Activated T-cell treated with anti-CD3 and anti-CD28 coated beads, Interleukin-2, amount 50 U/mL, for 72 hours (primary cell): ENCODE measurements at regions not wholly inside any gene's neighbourhood (a gene's known extent, or its start where the extent isn't known, plus 50 kb on each side); places are given as distances from the start of the nearest gene placed in this dataset.

Experiments used
- ATAC-seq, 2 donors: fragments of 150-1000 bp; cut with Tn5 transposase; replicated peaks in 1 of 2; 2 replicates each; pipeline ENCODE4 v1.10.0; 2021; ENCODE audit warnings: moderate library complexity in 2 of 2, mild to moderate bottlenecking in 1 of 2
- DNase-seq, 2 donors: peaks; one replicate each; pipeline ENCODE4 v3.0.0; 2021 to 2022; ENCODE audit warnings: mixed read lengths in 1 of 2
- H3K27ac Mint-ChIP-seq: one replicate; pipeline ENCODE4 v1.8.0; 2022; ENCODE audit warnings: mild to moderate bottlenecking, moderate library complexity, mixed read lengths
- H3K27me3 Mint-ChIP-seq: one replicate; pipeline ENCODE4 v1.8.0; 2022; ENCODE audit warnings: low read depth, mixed read lengths
- H3K36me3 Mint-ChIP-seq, 2 donors: one replicate each; pipeline ENCODE4 v1.8.0; 2022; ENCODE audit warnings: mixed read lengths in 2 of 2, mild to moderate bottlenecking in 1 of 2; ENCODE audit not compliant: insufficient read depth in 2 of 2
- H3K4me1 Mint-ChIP-seq: one replicate; pipeline ENCODE4 v1.8.0; 2022; ENCODE audit warnings: low read depth, mixed read lengths
- H3K4me3 Mint-ChIP-seq, 2 donors: one replicate each; pipeline ENCODE4 v1.8.0; 2022; ENCODE audit warnings: mild to moderate bottlenecking in 2 of 2, mixed read lengths in 2 of 2, moderate library complexity in 2 of 2
- H3K9me3 Mint-ChIP-seq, 2 donors: one replicate each; pipeline ENCODE4 v1.8.0; 2022; ENCODE audit warnings: mixed read lengths in 2 of 2

GRCh38 chr3:30184091-30184810, 422.1 kb upstream of the TGFBR2 start:
- no peak overlapping the region for H3K27ac Mint-ChIP-seq
- no peaks in the 10 kb centered on the region for H3K36me3 Mint-ChIP-seq
- no peaks in the 10 kb centered on the region for H3K4me1 Mint-ChIP-seq
- H3K4me3 Mint-ChIP-seq = no peak overlapping the region
- no peak for ATAC-seq
- H3K27me3 Mint-ChIP-seq = no peaks in the 10 kb centered on the region
- no peaks in the 10 kb centered on the region for H3K9me3 Mint-ChIP-seq
- DNase-seq = no peak

- H3K36me3 Mint-ChIP-seq = no peaks in the 10 kb centered on the region
- H3K27me3 Mint-ChIP-seq = no peaks in the 10 kb centered on the region
- no peak for DNase-seq
- no peaks in the 10 kb centered on the region for H3K9me3 Mint-ChIP-seq
- H3K27ac Mint-ChIP-seq = no peak overlapping the region
- no peaks in the 10 kb centered on the region for H3K4me1 Mint-ChIP-seq
- no peak overlapping the region for H3K4me3 Mint-ChIP-seq
- ATAC-seq = no peak
Measured at GRCh38 chr3:30185872-30186271, 420.5 kb upstream of the TGFBR2 start.

GRCh38 chr3:30186741-30187219, 419.6 kb upstream of the TGFBR2 start:
- Mint-ChIP-seq H3K4me1 (no peaks in the 10 kb centered on the region), H3K9me3 (no peaks in the 10 kb centered on the region), H3K4me3 (no peak overlapping the region), H3K27me3 (no peaks in the 10 kb centered on the region), H3K27ac (no peak overlapping the region), H3K36me3 (no peaks in the 10 kb centered on the region)
- ATAC-seq (no peak), DNase-seq (no peak)

- H3K4me1 Mint-ChIP-seq = no peaks in the 10 kb centered on the region
- H3K4me3 Mint-ChIP-seq = no peak overlapping the region
- ATAC-seq (no peak), DNase-seq (no peak)
- H3K9me3 Mint-ChIP-seq = no peaks in the 10 kb centered on the region
- no peaks in the 10 kb centered on the region for H3K27me3 Mint-ChIP-seq
- H3K27ac Mint-ChIP-seq = no peak overlapping the region
- no peaks in the 10 kb centered on the region for H3K36me3 Mint-ChIP-seq
Measured at GRCh38 chr3:30187366-30187765, 419.0 kb upstream of the TGFBR2 start.

- Mint-ChIP-seq H3K27me3 (no peaks in the 10 kb centered on the region), H3K4me1 (no peaks in the 10 kb centered on the region), H3K27ac (no peak overlapping the region), H3K9me3 (no peaks in the 10 kb centered on the region), H3K36me3 (no peaks in the 10 kb centered on the region), H3K4me3 (no peak overlapping the region)
- no peak for ATAC-seq
- no peak for DNase-seq
Measured at GRCh38 chr3:30188713-30189112, 417.7 kb upstream of the TGFBR2 start.

GRCh38 chr3:30189900-30190299, 416.5 kb upstream of the TGFBR2 start:
- Mint-ChIP-seq H3K9me3 (no peaks in the 10 kb centered on the region), H3K4me3 (no peak overlapping the region), H3K27ac (no peak overlapping the region), H3K36me3 (no peaks in the 10 kb centered on the region), H3K4me1 (no peaks in the 10 kb centered on the region), H3K27me3 (no peaks in the 10 kb centered on the region)
- ATAC-seq (no peak), DNase-seq (no peak)

- H3K27me3 Mint-ChIP-seq = no peaks in the 10 kb centered on the region
- no peaks in the 10 kb centered on the region for H3K36me3 Mint-ChIP-seq
- no peaks in the 10 kb centered on the region for H3K9me3 Mint-ChIP-seq
- H3K27ac Mint-ChIP-seq = no peak overlapping the region
- H3K4me1 Mint-ChIP-seq = no peaks in the 10 kb centered on the region
- H3K4me3 Mint-ChIP-seq = no peak overlapping the region
- no peak for ATAC-seq
- DNase-seq = no peak
Measured at GRCh38 chr3:30193625-30194044, 412.8 kb upstream of the TGFBR2 start.

- Mint-ChIP-seq H3K36me3 (no peaks in the 10 kb centered on the region), H3K9me3 (no peaks in the 10 kb centered on the region), H3K27me3 (no peaks in the 10 kb centered on the region), H3K27ac (no peak overlapping the region), H3K4me3 (no peak overlapping the region), H3K4me1 (peaks cover 7% of the 10 kb centered on the region)
- ATAC-seq (no peak), DNase-seq (no peak)
Measured at GRCh38 chr3:30195352-30195751, 411.0 kb upstream of the TGFBR2 start.

GRCh38 chr3:30198162-30198561, 408.2 kb upstream of the TGFBR2 start:
- Mint-ChIP-seq H3K4me3 (no peak overlapping the region), H3K9me3 (peaks cover 0 to 2% of the 10 kb centered on the region in 2 donors), H3K27me3 (no peaks in the 10 kb centered on the region), H3K27ac (no peak overlapping the region), H3K4me1 (peaks cover 7% of the 10 kb centered on the region), H3K36me3 (no peaks in the 10 kb centered on the region)
- ATAC-seq (no peak), DNase-seq (no peak)

- Mint-ChIP-seq H3K27me3 (no peaks in the 10 kb centered on the region), H3K36me3 (no peaks in the 10 kb centered on the region), H3K9me3 (peaks cover 0 to 2% of the 10 kb centered on the region in 2 donors), H3K4me1 (peaks cover 7% of the 10 kb centered on the region), H3K27ac (no peak overlapping the region), H3K4me3 (no peak overlapping the region)
- peak in 1 of 2 donors; percentile 50 for ATAC-seq
- peak; percentile 65 to 66 for DNase-seq
Measured at GRCh38 chr3:30199096-30199759, 407.2 kb upstream of the TGFBR2 start.

- Mint-ChIP-seq H3K4me3 (no peak overlapping the region), H3K27me3 (no peaks in the 10 kb centered on the region), H3K36me3 (no peaks in the 10 kb centered on the region), H3K9me3 (peaks cover 0 to 2% of the 10 kb centered on the region in 2 donors), H3K4me1 (peaks cover 7% of the 10 kb centered on the region), H3K27ac (no peak overlapping the region)
- DNase-seq (no peak), ATAC-seq (no peak)
Measured at GRCh38 chr3:30199855-30200254, 406.5 kb upstream of the TGFBR2 start.

- no peak overlapping the region for H3K4me3 Mint-ChIP-seq
- DNase-seq (no peak), ATAC-seq (no peak)
- H3K9me3 Mint-ChIP-seq = peaks cover 0 to 2% of the 10 kb centered on the region in 2 donors
- H3K36me3 Mint-ChIP-seq = no peaks in the 10 kb centered on the region
- peaks cover 14% of the 10 kb centered on the region for H3K4me1 Mint-ChIP-seq
- no peaks in the 10 kb centered on the region for H3K27me3 Mint-ChIP-seq
- no peak overlapping the region for H3K27ac Mint-ChIP-seq
Measured at GRCh38 chr3:30201715-30202114, 404.7 kb upstream of the TGFBR2 start.

- no peak for DNase-seq
- ATAC-seq = no peak
- no peaks in the 10 kb centered on the region for H3K36me3 Mint-ChIP-seq
- peaks cover 0 to 2% of the 10 kb centered on the region in 2 donors for H3K9me3 Mint-ChIP-seq
- no peak overlapping the region for H3K4me3 Mint-ChIP-seq
- H3K4me1 Mint-ChIP-seq = peaks cover 14% of the 10 kb centered on the region
- H3K27me3 Mint-ChIP-seq = no peaks in the 10 kb centered on the region
- no peak overlapping the region for H3K27ac Mint-ChIP-seq
Measured at GRCh38 chr3:30203301-30203700, 403.1 kb upstream of the TGFBR2 start.

GRCh38 chr3:30204126-30204525, 402.3 kb upstream of the TGFBR2 start:
- no peaks in the 10 kb centered on the region for H3K36me3 Mint-ChIP-seq
- no peak for DNase-seq

More at GRCh38 chr3:30204126-30204525, 402.3 kb upstream of the TGFBR2 start:
- Mint-ChIP-seq H3K27ac (no peak overlapping the region), H3K9me3 (peaks cover 0 to 2% of the 10 kb centered on the region in 2 donors), H3K4me3 (no peak overlapping the region), H3K27me3 (no peaks in the 10 kb centered on the region), H3K4me1 (peaks cover 10% of the 10 kb centered on the region)
- no peak for ATAC-seq
